ENCODE measurements at regions not wholly inside any gene's neighbourhood (a gene's known extent, or its start where the extent isn't known, plus 50 kb on each side); places are given as distances from the start of the nearest gene placed in this dataset.
"Not testable (repeated sequence)": the region's sequence is repeated elsewhere in the genome, so short reads cannot be mapped to it uniquely, and the experiment has no call there.

GRCh38 chr4:42284030-42284429, 113.3 kb upstream of the SHISA3 start:
- DNase-seq (ENCODE audit: low spot score) = no peak

DNA sequence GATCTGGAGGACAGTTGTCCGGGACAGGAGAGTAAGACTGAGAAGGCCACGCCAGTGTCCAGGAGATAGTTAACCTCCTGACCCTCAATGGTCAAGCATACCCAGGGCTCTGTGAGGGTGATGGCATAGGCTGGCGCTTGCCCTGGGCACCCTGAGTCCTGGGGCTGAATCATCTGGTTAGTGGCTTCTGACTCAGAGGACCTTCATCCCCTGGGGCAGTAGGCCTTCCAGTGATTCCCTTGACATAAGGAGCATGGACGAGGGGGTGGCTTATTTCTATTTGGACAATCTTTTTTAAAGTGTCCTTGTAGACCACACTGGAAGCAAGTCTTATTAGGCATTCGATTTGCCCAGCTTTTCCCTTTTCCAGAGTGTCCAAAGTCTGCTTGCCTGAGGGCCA, 108.4 kb upstream of the SHISA3 start:
- not testable (repeated sequence) for DNase-seq (ENCODE audit: low spot score)

- not testable (repeated sequence) for DNase-seq (ENCODE audit: low spot score)
Measured at GRCh38 chr4:42292192-42292591, 105.1 kb upstream of the SHISA3 start.

DNA sequence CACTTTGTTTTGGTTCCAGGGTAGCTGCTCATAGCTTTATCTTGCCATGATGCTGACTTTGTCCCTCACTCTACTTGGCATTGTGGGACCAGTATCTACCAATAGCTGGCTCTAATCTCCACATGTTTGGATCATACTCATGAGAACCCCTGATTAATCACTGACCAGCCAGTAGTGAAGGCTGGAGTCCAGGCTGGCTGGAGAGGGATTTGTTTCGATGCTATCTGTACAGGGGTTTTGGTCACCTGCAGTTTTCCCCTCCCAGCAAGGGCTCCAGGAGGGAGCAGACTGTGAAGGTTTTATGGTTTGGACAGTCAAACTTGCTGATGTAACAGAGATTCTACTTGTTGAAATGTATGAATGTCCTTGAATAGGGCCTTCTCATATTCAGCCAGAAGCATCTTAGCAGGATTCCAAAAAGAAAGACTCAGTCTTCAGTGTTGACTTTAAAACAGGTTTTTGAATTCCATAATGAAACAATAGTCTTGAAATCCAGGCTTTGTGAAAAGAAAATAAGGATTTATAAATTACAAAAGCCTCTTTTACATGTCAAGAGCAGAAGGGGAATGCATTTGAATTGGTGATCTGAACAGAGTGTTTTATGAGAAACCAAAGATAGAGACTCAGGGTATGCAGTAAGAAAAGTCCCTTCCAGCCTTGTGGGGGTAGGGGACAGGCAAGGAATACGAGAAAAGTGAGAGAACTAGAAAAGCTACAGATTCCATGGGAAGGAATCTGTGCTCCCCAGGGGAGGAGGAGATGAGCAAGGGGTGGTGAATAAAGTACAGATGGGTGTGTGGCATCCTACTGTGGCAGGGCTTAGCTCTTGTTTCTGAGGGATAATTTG, 103.1 kb upstream of the SHISA3 start:
- DNase-seq (ENCODE audit: low spot score) = no peak

DNA sequence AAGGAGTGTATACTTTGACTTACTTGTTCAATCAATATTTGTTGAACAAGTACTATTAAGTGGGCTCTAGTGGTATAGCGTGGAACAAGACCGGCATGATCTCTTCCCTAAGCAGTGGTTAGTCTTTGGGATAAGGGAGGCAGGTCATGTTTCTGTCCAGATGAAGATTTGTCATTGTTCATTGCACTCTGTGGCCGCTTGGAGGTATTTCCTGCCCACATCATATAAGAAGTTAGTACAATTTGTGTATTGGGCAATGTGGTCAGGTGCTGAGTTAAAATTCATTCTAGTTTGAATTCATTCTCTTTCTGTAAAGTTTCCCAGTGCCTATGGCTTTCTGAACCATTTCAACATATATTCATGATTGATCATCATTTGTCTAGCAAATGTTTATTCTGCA, 101.1 kb upstream of the SHISA3 start:
- DNase-seq (ENCODE audit: low spot score) = no peak

DNA sequence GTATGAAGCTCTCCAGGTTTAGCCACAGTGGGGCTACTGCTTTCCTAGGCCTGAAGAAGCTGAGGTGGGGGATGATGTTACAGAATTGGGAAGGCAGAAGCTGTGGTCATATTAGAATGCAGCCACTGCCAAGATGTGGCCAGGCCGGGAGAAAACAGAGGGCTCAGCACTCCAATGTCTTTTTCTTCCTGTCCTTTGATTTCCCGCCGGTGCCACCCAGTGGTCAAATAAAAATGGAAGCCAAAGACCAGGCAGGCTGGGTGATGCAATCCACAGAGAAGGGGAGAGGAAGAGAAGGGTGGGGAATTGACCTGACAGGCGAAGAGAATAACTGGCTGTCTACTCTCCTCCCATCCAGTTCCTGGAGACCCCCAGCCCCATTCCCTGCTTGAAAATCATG, 94.9 kb upstream of the SHISA3 start:
- peak; percentile 56 for DNase-seq (ENCODE audit: low spot score)

- no peak for DNase-seq (ENCODE audit: low spot score)
Measured at GRCh38 chr4:42306221-42307109, 90.8 kb upstream of the SHISA3 start.

DNA sequence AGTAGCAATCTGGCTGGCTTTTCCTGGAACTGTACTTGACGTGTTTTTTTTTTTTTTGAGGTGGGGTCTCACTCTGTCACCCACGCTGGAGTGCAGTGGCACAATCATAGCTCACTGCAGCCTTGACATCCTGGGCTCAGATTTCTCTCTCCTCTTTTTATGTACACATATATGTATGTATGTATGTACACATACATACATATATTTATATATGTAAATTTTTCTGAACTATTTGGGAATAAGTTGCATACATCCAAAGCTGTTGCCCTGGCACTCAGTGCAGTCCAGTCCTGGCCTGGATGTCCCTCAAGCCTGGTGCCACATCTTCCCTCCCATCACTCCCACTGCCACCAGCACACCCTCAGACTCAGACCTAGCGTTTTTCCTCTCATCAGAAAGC, 89.0 kb upstream of the SHISA3 start:
- DNase-seq (ENCODE audit: low spot score) = no peak

DNA sequence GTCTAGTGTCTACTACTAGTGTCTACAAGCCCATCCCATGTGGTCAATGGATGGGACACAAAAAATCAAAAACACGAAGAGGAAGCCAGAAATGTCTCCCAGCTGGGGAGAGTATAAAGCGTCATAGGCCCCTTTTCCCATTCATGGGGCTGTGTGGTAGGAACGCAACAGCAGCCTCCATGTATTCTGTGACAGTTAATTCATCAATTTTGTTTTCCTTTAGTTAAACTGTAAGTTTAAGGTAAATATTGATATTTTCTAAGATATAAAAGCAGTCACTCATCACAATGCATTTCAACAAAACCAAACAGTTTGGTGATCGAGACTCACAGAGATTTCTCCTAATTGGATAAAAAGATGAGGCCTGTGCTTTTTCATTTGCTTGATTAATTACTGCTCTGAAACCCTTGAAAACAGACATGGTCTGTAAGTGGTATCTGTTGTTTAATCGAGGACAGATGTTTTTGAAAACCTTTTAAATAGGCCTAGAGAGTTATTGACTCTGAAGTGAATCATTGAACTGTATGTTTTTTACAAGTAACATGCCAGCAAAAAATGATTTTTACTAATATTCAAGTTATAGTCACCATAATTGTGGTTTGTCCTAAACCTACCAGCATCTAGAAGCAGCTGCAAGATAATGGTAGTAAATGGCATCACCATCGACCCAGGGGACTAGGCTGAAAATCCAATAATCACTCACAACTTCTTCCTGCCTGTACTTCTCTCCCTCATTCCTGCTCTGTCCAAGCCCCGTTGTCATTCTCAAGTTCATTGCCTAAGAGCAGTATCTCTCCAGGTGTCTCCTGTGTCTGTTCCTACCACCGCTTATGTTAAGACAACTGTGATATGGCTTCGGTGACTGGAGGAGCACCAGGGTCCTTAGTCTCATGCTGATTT, 87.7 kb upstream of the SHISA3 start:
- no peak for DNase-seq (ENCODE audit: low spot score)

DNA sequence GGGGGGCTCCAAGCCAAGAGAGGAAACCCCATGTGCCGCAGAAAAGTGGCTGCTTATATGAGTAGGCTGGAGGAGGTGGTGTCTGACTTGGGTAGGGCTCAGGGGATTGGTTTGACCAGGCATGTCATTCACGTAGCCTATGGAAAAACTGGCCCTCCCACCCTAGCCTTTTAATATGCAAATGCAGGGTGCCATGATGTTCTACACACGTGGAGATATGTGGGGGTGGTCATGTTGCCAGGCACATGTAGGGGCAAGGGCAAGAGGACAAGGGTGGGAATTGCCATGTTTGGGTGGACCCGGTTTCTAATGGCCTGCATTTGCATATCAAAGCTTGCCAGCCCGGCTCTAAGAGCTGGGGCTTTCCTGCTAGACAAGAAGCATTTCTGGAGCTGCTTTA, 86.9 kb upstream of the SHISA3 start:
- no peak for DNase-seq (ENCODE audit: low spot score)

DNA sequence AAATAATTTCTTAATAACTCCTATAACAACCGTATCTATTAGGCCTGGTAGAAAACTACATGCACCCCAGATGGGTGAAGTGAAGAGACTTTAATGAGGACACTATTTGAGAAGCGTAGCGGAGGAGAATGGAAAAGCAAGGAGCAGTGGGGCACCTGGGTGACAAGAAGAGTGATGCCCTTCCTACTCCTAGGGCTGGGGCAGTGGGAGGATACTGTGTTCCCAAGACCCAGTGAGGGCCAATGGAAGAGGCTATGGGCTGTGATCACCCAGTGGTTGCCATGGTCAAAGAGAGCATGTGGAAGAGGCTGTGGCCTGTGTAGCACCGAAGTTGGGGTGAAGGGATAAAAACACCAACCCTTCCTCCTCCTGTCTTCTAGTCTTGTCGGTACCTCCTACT, 86.5 kb upstream of the SHISA3 start:
- no peak for DNase-seq (ENCODE audit: low spot score)

- DNase-seq (ENCODE audit: low spot score) = no peak
Measured at GRCh38 chr4:42311591-42311990, 85.7 kb upstream of the SHISA3 start.

DNA sequence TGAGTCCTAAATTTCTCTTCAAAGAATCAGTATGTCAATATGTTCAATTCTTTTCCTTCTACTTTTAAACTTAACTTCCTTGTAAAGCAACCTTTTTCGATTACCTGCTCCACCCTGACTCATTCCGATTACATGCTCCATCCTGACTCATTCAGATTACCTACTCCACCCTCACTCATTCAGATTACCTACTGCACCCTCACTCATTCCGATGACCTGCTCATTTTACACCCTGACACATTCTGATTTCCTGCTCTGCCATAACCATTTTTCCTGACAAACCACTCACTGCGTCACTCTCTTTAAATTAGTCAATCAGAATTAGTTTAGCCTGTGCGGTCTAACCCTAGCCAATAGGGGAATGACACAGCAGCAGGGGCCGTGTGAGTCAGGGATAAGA, 83.9 kb upstream of the SHISA3 start:
- not testable (repeated sequence) for DNase-seq (ENCODE audit: low spot score)

GRCh38 chr4:42313872-42314271, 83.4 kb upstream of the SHISA3 start:
- DNase-seq (ENCODE audit: low spot score) = no peak

GRCh38 chr4:42315231-42315630, 82.1 kb upstream of the SHISA3 start:
- DNase-seq (ENCODE audit: low spot score) = no peak

GRCh38 chr4:42320822-42321388, 76.4 kb upstream of the SHISA3 start:
- no peak for DNase-seq (ENCODE audit: low spot score)

DNA sequence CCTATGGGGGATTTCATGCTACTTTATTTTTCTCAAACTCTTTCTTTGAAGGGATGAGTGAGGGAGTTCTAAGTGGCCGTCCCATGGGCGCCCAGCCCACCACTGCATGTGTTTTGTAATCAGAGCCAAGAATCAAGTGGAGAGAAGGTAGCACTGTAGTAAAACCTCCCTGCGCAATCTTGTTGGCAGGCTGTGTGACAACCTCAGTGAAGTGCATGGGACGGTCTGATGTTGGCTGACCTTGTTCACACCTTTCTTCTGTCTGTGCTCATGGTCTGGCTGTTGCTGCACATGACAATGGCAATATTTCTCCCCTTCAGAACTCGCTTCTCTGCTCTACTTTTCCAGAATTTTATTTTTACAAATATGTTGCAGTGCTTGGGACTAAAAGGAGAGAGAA, 71.2 kb upstream of the SHISA3 start:
- no peak for DNase-seq (ENCODE audit: low spot score)

GRCh38 chr4:42326524-42326923, 70.8 kb upstream of the SHISA3 start:
- DNase-seq (ENCODE audit: low spot score) = no peak

DNA sequence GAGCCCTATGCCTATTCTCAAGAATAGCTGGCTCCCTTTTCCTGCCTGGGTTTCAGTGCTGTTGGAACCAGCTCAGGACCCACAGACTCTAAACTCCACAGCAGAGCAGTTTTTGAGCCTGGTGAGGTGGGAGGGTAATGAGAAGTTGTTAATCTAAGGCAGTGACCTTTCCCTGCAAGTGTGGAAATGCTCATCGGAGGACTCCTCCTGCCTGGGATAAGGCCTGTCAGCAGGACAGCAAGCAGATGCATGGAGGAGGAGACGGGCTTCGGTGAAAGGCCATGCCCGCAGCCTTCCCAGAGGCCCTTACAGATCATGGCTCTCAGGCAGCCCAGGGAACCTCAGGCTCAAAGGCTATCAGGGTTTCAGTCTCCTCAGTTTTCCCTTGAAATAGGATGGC, 70.0 kb upstream of the SHISA3 start:
- DNase-seq (ENCODE audit: low spot score) = no peak

DNA sequence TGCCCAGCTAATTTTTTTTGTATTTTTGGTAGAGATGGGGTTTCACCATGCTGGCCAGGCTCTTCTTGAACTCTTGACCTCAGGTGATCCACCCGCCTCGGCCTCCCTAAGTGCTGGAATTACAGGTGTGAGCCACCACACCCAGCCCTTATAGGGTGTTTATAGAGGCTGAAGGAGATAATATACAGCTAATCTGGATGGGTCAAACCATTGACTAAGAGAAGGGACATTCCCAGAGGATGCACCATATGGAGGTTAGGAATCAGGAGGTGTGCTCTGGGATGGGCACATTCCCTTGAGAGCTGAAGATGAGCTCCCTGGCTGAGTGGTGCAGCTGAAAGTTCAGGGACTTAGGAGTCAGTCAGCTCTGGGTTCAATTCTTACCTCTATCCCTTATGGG, 68.3 kb upstream of the SHISA3 start:
- no peak for DNase-seq (ENCODE audit: low spot score)

DNA sequence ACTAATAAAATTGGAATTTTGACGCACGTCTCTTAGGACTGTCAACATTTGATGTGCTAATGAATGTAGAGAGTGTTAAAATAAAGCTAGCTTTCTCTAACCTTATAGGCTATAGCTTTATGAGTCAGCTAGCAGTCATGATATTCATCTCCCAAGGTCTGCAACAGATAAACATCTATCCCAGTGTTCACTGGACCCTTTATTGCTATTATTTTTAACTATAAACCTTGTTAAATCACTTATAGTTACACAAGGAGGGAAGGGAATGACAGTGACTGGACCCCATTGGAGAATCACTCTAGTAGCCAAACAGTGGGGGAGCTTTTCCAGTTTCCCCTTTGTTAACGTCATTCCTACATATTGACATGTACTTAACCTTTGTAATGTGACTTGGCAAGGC, 67.9 kb upstream of the SHISA3 start:
- no peak for DNase-seq (ENCODE audit: low spot score)

Data from LoVo (cell line).